HL-60 (cell line): ENCODE measurements at regions not wholly inside any gene's neighbourhood (a gene's known extent, or its start where the extent isn't known, plus 50 kb on each side); places are given as distances from the start of the nearest gene placed in this dataset.

Experiments used
- POLR2AphosphoS5 ChIP-seq: IDR thresholded peaks from 2 replicates; pipeline ENCODE4 v1.6.1; 2012; ENCODE audit warnings: low read depth
- TF ChIP-seq, protein P1 (sequence below): IDR thresholded peaks from one replicate; pipeline ENCODE4 v1.5.1; 2011; ENCODE audit warnings: low read length, control low read depth, inconsistent platforms; ENCODE audit not compliant: insufficient read depth

DNA sequence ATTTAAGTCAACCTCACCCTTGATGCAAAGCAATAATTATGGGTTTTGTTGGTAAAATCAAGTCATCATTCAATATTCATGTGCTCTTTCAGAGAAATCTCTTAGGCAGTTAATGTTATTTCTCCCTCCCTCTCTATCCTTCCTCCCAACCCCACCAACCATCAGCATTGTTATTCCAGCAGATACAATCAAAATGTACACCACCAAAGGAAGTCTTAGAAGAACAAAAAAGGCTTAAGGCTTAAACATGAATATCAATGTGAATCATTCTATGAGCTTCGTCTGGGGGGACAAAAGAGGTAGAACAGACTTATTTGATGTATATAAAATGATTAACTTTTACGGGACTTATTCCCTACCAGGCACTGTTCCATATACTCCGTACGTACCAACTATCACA lies 404.4 kb downstream of the ARHGEF28 start:
- TF ChIP-seq, protein P1, sequence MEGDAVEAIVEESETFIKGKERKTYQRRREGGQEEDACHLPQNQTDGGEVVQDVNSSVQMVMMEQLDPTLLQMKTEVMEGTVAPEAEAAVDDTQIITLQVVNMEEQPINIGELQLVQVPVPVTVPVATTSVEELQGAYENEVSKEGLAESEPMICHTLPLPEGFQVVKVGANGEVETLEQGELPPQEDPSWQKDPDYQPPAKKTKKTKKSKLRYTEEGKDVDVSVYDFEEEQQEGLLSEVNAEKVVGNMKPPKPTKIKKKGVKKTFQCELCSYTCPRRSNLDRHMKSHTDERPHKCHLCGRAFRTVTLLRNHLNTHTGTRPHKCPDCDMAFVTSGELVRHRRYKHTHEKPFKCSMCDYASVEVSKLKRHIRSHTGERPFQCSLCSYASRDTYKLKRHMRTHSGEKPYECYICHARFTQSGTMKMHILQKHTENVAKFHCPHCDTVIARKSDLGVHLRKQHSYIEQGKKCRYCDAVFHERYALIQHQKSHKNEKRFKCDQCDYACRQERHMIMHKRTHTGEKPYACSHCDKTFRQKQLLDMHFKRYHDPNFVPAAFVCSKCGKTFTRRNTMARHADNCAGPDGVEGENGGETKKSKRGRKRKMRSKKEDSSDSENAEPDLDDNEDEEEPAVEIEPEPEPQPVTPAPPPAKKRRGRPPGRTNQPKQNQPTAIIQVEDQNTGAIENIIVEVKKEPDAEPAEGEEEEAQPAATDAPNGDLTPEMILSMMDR: no peak
- no peak for TF ChIP-seq POLR2AphosphoS5
